Upper lobe of left lung (tissue), 6 donors: ENCODE measurements at regions not wholly inside any gene's neighbourhood (a gene's known extent, or its start where the extent isn't known, plus 50 kb on each side); places are given as distances from the start of the nearest gene placed in this dataset.

Experiments
- ATAC-seq, 2 donors: fragments of 200-7000 bp; cut with Tn5 transposase; one replicate each; pipeline ENCODE4 v1.9.1; 2022; ENCODE audit warnings: mild to moderate bottlenecking in 2 of 2, moderate library complexity in 2 of 2; ENCODE audit not compliant: low FRiP score in 2 of 2
- DNase-seq, 2 donors: peaks; one replicate each; pipeline ENCODE4 v3.0.0-alpha.2; 2019 to 2020
- H3K27ac ChIP-seq, 4 donors: fragments of 200-600 bp; sonication (generic); one replicate each; pipeline ENCODE4 v1.5.1; 2016 to 2019
- H3K27me3 ChIP-seq, 4 donors: fragments of 200-600 bp; sonication (generic); one replicate each; pipeline ENCODE4 v1.5.1; 2017 to 2019
- H3K36me3 ChIP-seq, 4 donors: fragments of 200-600 bp; sonication (generic); one replicate each; pipeline ENCODE4 v1.5.1; 2016 to 2019
- H3K4me1 ChIP-seq, 4 donors: fragments of 200-600 bp; sonication (generic); one replicate each; pipeline ENCODE4 v1.5.1; 2018 to 2019
- H3K4me3 ChIP-seq, 4 donors: fragments of 200-600 bp; sonication (generic); one replicate each; pipeline ENCODE4 v1.5.1; 2017 to 2019; ENCODE audit warnings: mild to moderate bottlenecking in 2 of 4, moderate library complexity in 1 of 4
- H3K9me3 ChIP-seq, 4 donors: fragments of 200-600 bp; sonication (generic); one replicate each; pipeline ENCODE4 v1.5.1; 2018 to 2019
- EP300 ChIP-seq, 4 donors: sonication (generic); formaldehyde crosslinking; IDR thresholded peaks; one replicate each; pipeline ENCODE4 v1.5.1; 2017; ENCODE audit warnings: antibody characterized with exemption in 4 of 4, control low read depth in 2 of 4
- POLR2A ChIP-seq, 4 donors: fragments of 450-650 bp; IDR thresholded peaks; one replicate each; pipeline ENCODE4 v1.5.1; 2016 to 2017; ENCODE audit warnings: antibody characterized with exemption in 4 of 4, mild to moderate bottlenecking in 2 of 4
- POLR2AphosphoS5 ChIP-seq, 2 donors: sonication (generic); formaldehyde crosslinking; IDR thresholded peaks; one replicate each; pipeline ENCODE4 v1.5.1; 2017; ENCODE audit warnings: antibody characterized with exemption in 2 of 2
- WGBS, 2 donors: methylation state at CpG; one replicate each; pipeline ENCODE4 v1.1.5; 2017 to 2018; 5-methylcytosine and 5-hydroxymethylcytosine counted together
- TF ChIP-seq, protein P1 (sequence below), 6 experiments: fragments of 450-650 bp in 4 of 6; fragments of 200-600 bp in 2 of 6; sonication (generic) in 2 of 6; IDR thresholded peaks; one replicate each; pipeline ENCODE4 v1.5.1; 2016 to 2019; ENCODE audit warnings: antibody characterized with exemption in 6 of 6
- donor health status: DM: no; HTN: no; CAD: no; lungs with moderate emphysema.
- donor health status: DM: no; HTN: yes; CAD: no; lungs with severe emphysema.

- TF ChIP-seq POLR2A (IDR thresholded peaks at IDR 0.05) (no peak), EP300 (IDR thresholded peaks at IDR 0.05) (no peak), POLR2AphosphoS5 (IDR thresholded peaks at IDR 0.05) (no peak)
- TF ChIP-seq, protein P1, sequence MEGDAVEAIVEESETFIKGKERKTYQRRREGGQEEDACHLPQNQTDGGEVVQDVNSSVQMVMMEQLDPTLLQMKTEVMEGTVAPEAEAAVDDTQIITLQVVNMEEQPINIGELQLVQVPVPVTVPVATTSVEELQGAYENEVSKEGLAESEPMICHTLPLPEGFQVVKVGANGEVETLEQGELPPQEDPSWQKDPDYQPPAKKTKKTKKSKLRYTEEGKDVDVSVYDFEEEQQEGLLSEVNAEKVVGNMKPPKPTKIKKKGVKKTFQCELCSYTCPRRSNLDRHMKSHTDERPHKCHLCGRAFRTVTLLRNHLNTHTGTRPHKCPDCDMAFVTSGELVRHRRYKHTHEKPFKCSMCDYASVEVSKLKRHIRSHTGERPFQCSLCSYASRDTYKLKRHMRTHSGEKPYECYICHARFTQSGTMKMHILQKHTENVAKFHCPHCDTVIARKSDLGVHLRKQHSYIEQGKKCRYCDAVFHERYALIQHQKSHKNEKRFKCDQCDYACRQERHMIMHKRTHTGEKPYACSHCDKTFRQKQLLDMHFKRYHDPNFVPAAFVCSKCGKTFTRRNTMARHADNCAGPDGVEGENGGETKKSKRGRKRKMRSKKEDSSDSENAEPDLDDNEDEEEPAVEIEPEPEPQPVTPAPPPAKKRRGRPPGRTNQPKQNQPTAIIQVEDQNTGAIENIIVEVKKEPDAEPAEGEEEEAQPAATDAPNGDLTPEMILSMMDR (IDR thresholded peaks at IDR 0.05): no peak
- no peaks in the 10 kb centered on the region for H3K36me3 ChIP-seq
- H3K27ac ChIP-seq: no peak overlapping the region
- H3K27me3 ChIP-seq: no peaks in the 10 kb centered on the region
- H3K4me3 ChIP-seq: no peak overlapping the region
- WGBS, 2 donors: 67 to 71% methylated on average over 1 of the region's 1 CpG
- no peaks in the 10 kb centered on the region for H3K9me3 ChIP-seq
- H3K4me1 ChIP-seq: peaks cover 0 to 7% (median 2%) of the 10 kb centered on the region in 4 donors
- DNase-seq: no peak
- ATAC-seq: no peak
Observed at GRCh38 chr6:111967131-111967530, 86.8 kb upstream of the CCN6 start.

DNA sequence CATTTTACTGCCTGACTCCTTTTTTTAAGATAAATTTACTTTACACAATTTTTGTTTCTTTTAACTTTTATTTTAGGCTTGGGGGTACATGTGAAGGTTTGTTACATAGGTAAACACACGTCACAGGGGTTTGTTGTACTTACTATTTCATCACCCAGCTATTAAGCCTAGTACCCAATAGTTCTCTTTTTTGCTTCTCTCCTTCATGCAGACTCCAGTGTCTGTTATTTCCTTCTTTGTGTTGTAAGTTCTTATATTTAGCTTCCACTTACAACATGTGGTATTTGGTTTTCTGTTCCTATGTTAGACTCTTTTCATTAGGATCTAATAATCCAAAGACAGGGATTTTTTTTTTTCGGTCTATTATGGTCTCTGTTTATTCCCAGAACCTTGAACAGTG lies 83.5 kb upstream of the CCN6 start:
- no peaks in the 10 kb centered on the region for H3K27me3 ChIP-seq

GRCh38 chr6:111971181-111971841 lies 82.6 kb upstream of the CCN6 start:
- WGBS, 2 donors: 70 to 74% methylated on average over 7 of the region's 7 CpGs
- Histone ChIP-seq H3K4me3 (no peak overlapping the region), H3K9me3 (no peaks in the 10 kb centered on the region), H3K36me3 (no peaks in the 10 kb centered on the region), H3K27ac (no peak overlapping the region), H3K27me3 (no peaks in the 10 kb centered on the region), H3K4me1 (peaks cover 15 to 19% (median 18%) of the 10 kb centered on the region in 4 donors)
- ATAC-seq (no peak), DNase-seq (no peak)
- TF ChIP-seq POLR2AphosphoS5 (IDR thresholded peaks at IDR 0.05) (no peak), POLR2A (IDR thresholded peaks at IDR 0.05) (no peak), EP300 (IDR thresholded peaks at IDR 0.05) (no peak)
- TF ChIP-seq, protein P1 (IDR thresholded peaks at IDR 0.05): no peak

More for the DNA sequence above, 83.5 kb upstream of the CCN6 start:
- Histone ChIP-seq H3K36me3 (no peaks in the 10 kb centered on the region), H3K4me3 (no peak overlapping the region), H3K9me3 (no peaks in the 10 kb centered on the region), H3K4me1 (peaks cover 15 to 19% (median 18%) of the 10 kb centered on the region in 4 donors), H3K27ac (no peak overlapping the region)
- DNase-seq (no peak), ATAC-seq (no peak)
- 70 to 82% methylated on average over 2 of the region's 2 CpGs for WGBS, 2 donors
- TF ChIP-seq POLR2A (IDR thresholded peaks at IDR 0.05) (no peak), EP300 (IDR thresholded peaks at IDR 0.05) (no peak), POLR2AphosphoS5 (IDR thresholded peaks at IDR 0.05) (no peak)
- TF ChIP-seq, protein P1 (IDR thresholded peaks at IDR 0.05): no peak

- Histone ChIP-seq H3K4me3 (no peak overlapping the region), H3K9me3 (no peaks in the 10 kb centered on the region), H3K36me3 (no peaks in the 10 kb centered on the region), H3K27ac (peak overlapping the region in 3 of 4 donors; percentile 71 to 79 (median 72)), H3K4me1 (peaks cover 15 to 19% (median 18%) of the 10 kb centered on the region in 4 donors), H3K27me3 (no peaks in the 10 kb centered on the region)
- WGBS, 2 donors: 89 to 94% methylated on average over 5 of the region's 5 CpGs
- TF ChIP-seq POLR2A (IDR thresholded peaks at IDR 0.05) (no peak), EP300 (IDR thresholded peaks at IDR 0.05) (no peak), POLR2AphosphoS5 (IDR thresholded peaks at IDR 0.05) (no peak)
- TF ChIP-seq, protein P1 (IDR thresholded peaks at IDR 0.05): no peak
- no peak for ATAC-seq
- DNase-seq: no peak
Observed at GRCh38 chr6:111971866-111972532, 81.9 kb upstream of the CCN6 start.
